Neural cell (in vitro differentiated cells): ENCODE measurements at regions not wholly inside any gene's neighbourhood (a gene's known extent, or its start where the extent isn't known, plus 50 kb on each side); places are given as distances from the start of the nearest gene placed in this dataset.

Experiments used
- H2AFZ ChIP-seq: fragments of 200-600, 300-800 bp; sonication (generic), shearing (Covaris generic); 2 replicates; pipeline ENCODE4 v1.6.0; 2014; ENCODE audit warnings: low read depth, mild to moderate bottlenecking, antibody characterized with exemption, low read length, moderate library complexity
- H3F3A ChIP-seq: fragments of 200-600 bp; shearing (Covaris generic); 2 replicates; pipeline ENCODE4 v1.6.1; 2016; ENCODE audit warnings: mild to moderate bottlenecking, moderate library complexity, mixed read lengths, antibody characterized with exemption, low read length; ENCODE audit not compliant: insufficient read depth, poor library complexity, severe bottlenecking
- H3K27ac ChIP-seq: fragments of 200-600, 300-800 bp; sonication (generic), shearing (Covaris generic); 2 replicates; pipeline ENCODE4 v1.5.1; 2014; ENCODE audit warnings: mild to moderate bottlenecking, low read length, moderate library complexity
- H3K27me3 ChIP-seq: fragments of 300-800, 200-600 bp; sonication (generic), shearing (Covaris generic); 2 replicates; pipeline ENCODE4 v1.6.0; 2014; ENCODE audit warnings: mild to moderate bottlenecking, low read depth, low read length, moderate library complexity; ENCODE audit not compliant: insufficient read depth
- H3K36me3 ChIP-seq: fragments of 300-800, 200-600 bp; sonication (generic), shearing (Covaris generic); 2 replicates; pipeline ENCODE4 v1.5.1; 2014; ENCODE audit warnings: mild to moderate bottlenecking, antibody characterized with exemption, low read length, moderate library complexity; ENCODE audit not compliant: insufficient read depth
- H3K4me2 ChIP-seq: fragments of 300-800, 200-600 bp; sonication (generic), shearing (Covaris generic); 2 replicates; pipeline ENCODE4 v1.6.0; 2014; ENCODE audit warnings: mild to moderate bottlenecking, low read length
- H3K4me3 ChIP-seq: fragments of 300-800, 200-600 bp; sonication (generic), shearing (Covaris generic); 2 replicates; pipeline ENCODE4 v1.5.1; 2014; ENCODE audit warnings: mild to moderate bottlenecking, low read length, moderate library complexity
- H3K79me2 ChIP-seq: fragments of 200-600 bp; shearing (Covaris generic); replicated peaks from 2 replicates; pipeline ENCODE4 v1.6.0; 2014; ENCODE audit warnings: mild to moderate bottlenecking, low read length, moderate library complexity; ENCODE audit not compliant: insufficient read depth
- H3K9ac ChIP-seq: fragments of 300-800, 200-600 bp; sonication (generic), shearing (Covaris generic); 2 replicates; pipeline ENCODE4 v1.6.1; 2016; ENCODE audit warnings: mild to moderate bottlenecking, low read length, mixed read lengths
- H3K9me2 ChIP-seq: fragments of 200-600 bp; shearing (Covaris generic); 2 replicates; pipeline ENCODE4 v1.6.1; 2016; ENCODE audit warnings: mild to moderate bottlenecking, low read length, mixed read lengths; ENCODE audit not compliant: insufficient read depth
- H3K9me3 ChIP-seq: fragments of 200-600, 300-800 bp; sonication (generic), shearing (Covaris generic); 2 replicates; pipeline ENCODE4 v1.6.1; 2016; ENCODE audit warnings: mild to moderate bottlenecking, mixed run types, low read length, moderate library complexity, mixed read lengths
- H4K20me1 ChIP-seq: fragments of 200-600 bp; shearing (Covaris generic); 2 replicates; pipeline ENCODE4 v1.6.1; 2016; ENCODE audit warnings: mild to moderate bottlenecking, mixed run types; ENCODE audit not compliant: insufficient read depth
- CTCF ChIP-seq: fragments of 450-650 bp; IDR thresholded peaks from 2 replicates; pipeline ENCODE4 v1.5.1; 2014; ENCODE audit warnings: antibody characterized with exemption, mild to moderate bottlenecking, moderate library complexity; ENCODE audit not compliant: poor library complexity, severe bottlenecking
- EZH2 ChIP-seq: fragments of 200-600, 300-800 bp; shearing (Covaris generic), sonication (generic); IDR thresholded peaks from 2 replicates; pipeline ENCODE4 v1.6.1; 2014; ENCODE audit warnings: antibody characterized with exemption, low read length, borderline replicate concordance, mild to moderate bottlenecking; ENCODE audit not compliant: insufficient read depth, poor library complexity, severe bottlenecking
- POLR2AphosphoS5 ChIP-seq: IDR thresholded peaks from 2 replicates; pipeline ENCODE4 v1.6.1; 2012
- RAD21 ChIP-seq: fragments of 450-650 bp; conservative IDR thresholded peaks from 2 replicates; pipeline ENCODE4 v1.6.1; 2014; ENCODE audit warnings: antibody characterized with exemption, mild to moderate bottlenecking, moderate library complexity
- SMC3 ChIP-seq: fragments of 450-650 bp; conservative IDR thresholded peaks from 2 replicates; pipeline ENCODE4 v1.6.1; 2014; ENCODE audit warnings: antibody characterized with exemption, mild to moderate bottlenecking, moderate library complexity; ENCODE audit not compliant: poor library complexity

GRCh38 chr4:33625748-33626147, 2618.6 kb downstream of the ARAP2 start:
- Histone ChIP-seq H3K27me3 (no peaks in the 10 kb centered on the region), H3K9me3 (no peaks in the 10 kb centered on the region), H3K36me3 (no peaks in the 10 kb centered on the region), H4K20me1 (no peaks in the 10 kb centered on the region), H3K9me2 (no peaks in the 10 kb centered on the region), H3K27ac (no peak overlapping the region), H2AFZ (no peak overlapping the region), H3F3A (no peaks in the 10 kb centered on the region), H3K4me2 (no peak overlapping the region), H3K4me3 (no peak overlapping the region), H3K79me2 (no peaks in the 10 kb centered on the region), H3K9ac (no peak overlapping the region)
- TF ChIP-seq EZH2 (no peak), SMC3 (peak; percentile 39), RAD21 (peak; percentile 49), CTCF (peak; percentile 45)

- H3K9ac ChIP-seq = no peak overlapping the region
- no peaks in the 10 kb centered on the region for H3K79me2 ChIP-seq
- H2AFZ ChIP-seq = no peak overlapping the region
- no peaks in the 10 kb centered on the region for H3K9me3 ChIP-seq
- no peaks in the 10 kb centered on the region for H3K27me3 ChIP-seq
- TF ChIP-seq POLR2AphosphoS5 = peak; percentile 27
- no peak for TF ChIP-seq CTCF
- TF ChIP-seq EZH2 = no peak
- H3K4me2 ChIP-seq = no peak overlapping the region
- no peaks in the 10 kb centered on the region for H4K20me1 ChIP-seq
- no peak overlapping the region for H3K4me3 ChIP-seq
- no peaks in the 10 kb centered on the region for H3K36me3 ChIP-seq
- no peak overlapping the region for H3K27ac ChIP-seq
- no peaks in the 10 kb centered on the region for H3K9me2 ChIP-seq
- H3F3A ChIP-seq = no peaks in the 10 kb centered on the region
Measured at GRCh38 chr4:33626221-33626620, 2618.1 kb downstream of the ARAP2 start.

GRCh38 chr4:33628296-33628695, 2616.0 kb downstream of the ARAP2 start:
- H3K9me2 ChIP-seq = no peaks in the 10 kb centered on the region
- H3K27me3 ChIP-seq = no peaks in the 10 kb centered on the region
- H3K27ac ChIP-seq = no peak overlapping the region
- H3K4me2 ChIP-seq = no peak overlapping the region
- no peak overlapping the region for H2AFZ ChIP-seq
- H3K79me2 ChIP-seq = no peaks in the 10 kb centered on the region
- no peak overlapping the region for H3K4me3 ChIP-seq
- H3K9me3 ChIP-seq = no peaks in the 10 kb centered on the region
- peak; percentile 34 for TF ChIP-seq POLR2AphosphoS5
- TF ChIP-seq CTCF = no peak
- TF ChIP-seq SMC3 = no peak
- no peaks in the 10 kb centered on the region for H3K36me3 ChIP-seq
- H3K9ac ChIP-seq = no peak overlapping the region
- no peaks in the 10 kb centered on the region for H4K20me1 ChIP-seq
- no peaks in the 10 kb centered on the region for H3F3A ChIP-seq
